ENCODE measurements at regions not wholly inside any gene's neighbourhood (a gene's known extent, or its start where the extent isn't known, plus 50 kb on each side); places are given as distances from the start of the nearest gene placed in this dataset.

- H3K4me3 ChIP-seq (ENCODE audit: low read depth, low read length), result no peak overlapping the region
Measured at GRCh38 chr4:38210396-38211114, 250.4 kb downstream of the PTTG2 start.

DNA sequence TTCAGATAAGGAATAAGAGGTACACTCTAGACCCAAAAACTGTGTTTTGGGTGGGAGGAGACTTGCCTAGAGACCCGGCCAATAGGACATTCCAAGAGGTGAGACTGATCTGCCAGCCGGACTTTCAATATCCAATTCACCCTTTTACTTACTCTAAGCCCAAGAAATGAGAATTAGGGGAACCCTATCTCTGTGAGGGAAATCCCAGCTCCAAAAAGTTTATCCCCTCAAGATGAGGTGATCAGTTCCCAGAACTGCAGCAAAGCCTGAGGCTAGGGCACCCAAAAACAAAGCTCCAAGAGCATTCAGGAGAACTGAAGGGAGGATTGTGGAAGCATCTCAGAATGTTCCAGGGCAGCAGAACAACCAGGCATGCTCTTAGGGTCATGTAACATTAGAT is 251.7 kb downstream of the PTTG2 start:
- H3K4me3 ChIP-seq (ENCODE audit: low read depth, low read length), result no peak overlapping the region
- TF ChIP-seq, protein P1, sequence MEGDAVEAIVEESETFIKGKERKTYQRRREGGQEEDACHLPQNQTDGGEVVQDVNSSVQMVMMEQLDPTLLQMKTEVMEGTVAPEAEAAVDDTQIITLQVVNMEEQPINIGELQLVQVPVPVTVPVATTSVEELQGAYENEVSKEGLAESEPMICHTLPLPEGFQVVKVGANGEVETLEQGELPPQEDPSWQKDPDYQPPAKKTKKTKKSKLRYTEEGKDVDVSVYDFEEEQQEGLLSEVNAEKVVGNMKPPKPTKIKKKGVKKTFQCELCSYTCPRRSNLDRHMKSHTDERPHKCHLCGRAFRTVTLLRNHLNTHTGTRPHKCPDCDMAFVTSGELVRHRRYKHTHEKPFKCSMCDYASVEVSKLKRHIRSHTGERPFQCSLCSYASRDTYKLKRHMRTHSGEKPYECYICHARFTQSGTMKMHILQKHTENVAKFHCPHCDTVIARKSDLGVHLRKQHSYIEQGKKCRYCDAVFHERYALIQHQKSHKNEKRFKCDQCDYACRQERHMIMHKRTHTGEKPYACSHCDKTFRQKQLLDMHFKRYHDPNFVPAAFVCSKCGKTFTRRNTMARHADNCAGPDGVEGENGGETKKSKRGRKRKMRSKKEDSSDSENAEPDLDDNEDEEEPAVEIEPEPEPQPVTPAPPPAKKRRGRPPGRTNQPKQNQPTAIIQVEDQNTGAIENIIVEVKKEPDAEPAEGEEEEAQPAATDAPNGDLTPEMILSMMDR (IDR thresholded peaks at IDR 0.05; ENCODE audit: insufficient read depth, low read length), result no peak
- no peak for DNase-seq (ENCODE audit: low read depth)

More at GRCh38 chr4:38210396-38211114, 250.4 kb downstream of the PTTG2 start:
- TF ChIP-seq, protein P1 (IDR thresholded peaks at IDR 0.05; ENCODE audit: insufficient read depth, low read length), result no peak
- peak; percentile 46 for DNase-seq (ENCODE audit: low read depth)

GRCh38 chr4:38213083-38213805 is 253.0 kb downstream of the PTTG2 start:
- H3K4me3 ChIP-seq (ENCODE audit: low read depth, low read length), result no peak overlapping the region
- TF ChIP-seq, protein P1 (IDR thresholded peaks at IDR 0.05; ENCODE audit: insufficient read depth, low read length), result no peak
- DNase-seq (ENCODE audit: low read depth), result no peak

DNA sequence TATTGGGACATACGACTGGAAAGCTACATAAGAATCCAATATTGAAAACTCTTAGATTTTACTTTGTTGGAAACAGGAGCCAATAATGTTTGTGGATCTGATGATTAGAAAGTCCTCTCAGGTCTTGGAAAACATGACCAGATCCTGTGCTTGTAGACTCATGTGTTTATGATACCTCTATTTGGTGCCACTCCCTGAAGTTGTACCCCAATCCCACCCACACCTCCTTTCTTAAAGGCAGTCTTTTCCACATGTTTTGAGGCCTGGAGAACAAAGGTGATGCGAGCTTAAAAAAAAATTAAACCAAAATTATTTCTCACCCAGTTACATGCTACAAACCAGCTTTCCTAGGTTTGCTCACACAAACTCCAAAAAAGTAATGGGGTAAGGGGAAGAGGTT is 262.7 kb downstream of the PTTG2 start:
- H3K4me3 ChIP-seq (ENCODE audit: low read depth, low read length), result no peak overlapping the region
- TF ChIP-seq, protein P1 (IDR thresholded peaks at IDR 0.05; ENCODE audit: insufficient read depth, low read length), result no peak
- DNase-seq (ENCODE audit: low read depth), result no peak

DNA sequence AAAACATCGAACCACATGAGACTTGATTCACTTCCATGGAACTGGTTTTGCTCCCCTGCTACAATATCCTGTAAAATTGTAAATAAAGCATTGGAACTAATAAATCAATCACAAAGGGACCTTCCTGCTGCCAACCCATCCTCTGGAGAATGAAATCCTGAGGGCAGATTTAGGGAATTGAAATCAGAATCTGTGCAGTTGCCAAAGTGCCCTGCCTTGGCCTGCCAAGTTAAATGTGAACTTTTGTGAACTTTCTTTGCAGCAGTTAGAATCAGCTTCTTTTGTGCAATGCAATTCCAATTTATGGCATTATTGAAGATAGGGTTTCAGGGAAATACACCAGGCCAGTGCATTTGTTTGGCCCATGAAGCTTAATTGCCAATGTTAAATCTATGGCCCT is 263.1 kb downstream of the PTTG2 start:
- H3K4me3 ChIP-seq (ENCODE audit: low read depth, low read length), result no peak overlapping the region
- DNase-seq (ENCODE audit: low read depth), result peak; percentile 44
- TF ChIP-seq, protein P1 (IDR thresholded peaks at IDR 0.05; ENCODE audit: insufficient read depth, low read length), result no peak

GRCh38 chr4:38223782-38224236 is 263.6 kb downstream of the PTTG2 start:
- no peak overlapping the region for H3K4me3 ChIP-seq (ENCODE audit: low read depth, low read length)
- DNase-seq (ENCODE audit: low read depth), result no peak
- TF ChIP-seq, protein P1 (IDR thresholded peaks at IDR 0.05; ENCODE audit: insufficient read depth, low read length), result no peak
